GM21515 (cell line): ENCODE measurements at regions not wholly inside any gene's neighbourhood (a gene's known extent, or its start where the extent isn't known, plus 50 kb on each side); places are given as distances from the start of the nearest gene placed in this dataset.

Experiments used
- ATAC-seq: cut with Tn5 transposase; IDR thresholded peaks from one replicate; pipeline ENCODE4 v1.9.1; 2021; ENCODE audit not compliant: unreplicated experiment

DNA sequence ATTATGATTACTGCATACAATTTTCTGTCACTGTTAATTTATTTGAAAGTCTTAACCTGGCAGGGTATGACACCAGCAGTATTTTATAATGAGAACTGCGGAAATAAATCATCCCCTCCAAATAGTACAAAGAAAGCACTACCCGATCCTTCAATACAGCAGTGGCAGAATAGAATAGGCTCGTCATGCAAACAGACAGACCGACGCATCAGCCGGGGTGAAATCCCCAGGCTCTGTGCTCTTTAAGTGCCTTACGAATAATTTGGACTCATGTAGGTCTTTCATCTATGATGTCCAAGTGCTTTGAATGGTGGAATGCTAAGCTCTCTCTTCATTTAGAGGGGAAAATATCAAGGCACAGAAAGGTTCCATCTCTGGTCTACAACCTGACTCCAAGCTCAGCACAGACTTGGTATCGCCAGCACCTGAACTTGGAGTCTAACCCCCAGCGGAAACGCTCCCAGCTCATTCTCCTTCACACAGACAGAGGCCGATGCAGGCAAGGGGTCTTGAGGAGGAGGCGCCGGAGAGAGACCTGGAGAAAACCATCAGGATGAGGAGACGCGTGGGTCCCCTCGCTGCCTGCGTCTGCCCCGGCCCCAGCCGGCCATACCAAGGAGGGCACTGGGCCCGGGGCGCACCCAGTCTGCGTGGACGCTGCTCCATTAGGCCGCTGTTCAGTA is 568.1 kb upstream of the MKI67 start:
- ATAC-seq: no peak

DNA sequence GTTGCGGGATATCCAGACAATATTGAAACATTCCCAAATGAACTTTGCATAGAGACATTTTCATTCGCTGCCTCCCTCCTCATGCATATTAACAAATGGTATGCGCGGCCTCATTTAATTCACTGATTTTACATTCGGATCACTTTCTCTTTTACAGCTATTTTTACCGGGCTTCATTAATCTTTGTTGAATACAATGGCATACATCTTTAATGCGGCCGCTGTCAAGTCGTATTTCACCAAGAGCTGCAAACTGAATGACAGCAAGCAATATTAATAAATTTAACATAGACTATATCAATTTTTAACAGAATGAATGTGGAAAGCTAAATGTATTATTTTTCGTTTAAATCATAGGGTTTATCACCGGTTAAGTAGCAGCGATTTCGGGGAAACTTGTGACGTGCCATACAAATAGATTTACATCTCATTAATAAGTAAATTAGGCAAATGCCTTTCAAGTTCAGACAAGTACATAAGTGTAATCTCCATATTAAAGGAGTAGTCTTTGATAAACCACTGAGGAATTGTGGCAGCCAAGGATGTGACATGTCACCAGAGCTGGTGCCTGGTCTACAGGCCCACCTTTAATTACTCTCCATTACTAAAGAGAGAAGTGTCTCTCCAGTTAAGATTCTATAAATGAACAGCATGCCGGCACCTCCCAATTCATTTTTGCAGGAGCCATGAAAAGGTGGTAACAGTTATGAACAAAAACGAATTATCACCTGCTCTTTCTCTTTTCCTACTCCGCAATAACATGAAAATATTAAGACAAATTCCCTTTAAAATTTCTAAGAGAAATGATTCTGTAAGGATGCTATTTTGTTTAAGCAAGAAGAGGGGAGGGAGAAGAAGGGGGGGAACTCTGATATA is 568.9 kb upstream of the MKI67 start:
- no peak for ATAC-seq

DNA sequence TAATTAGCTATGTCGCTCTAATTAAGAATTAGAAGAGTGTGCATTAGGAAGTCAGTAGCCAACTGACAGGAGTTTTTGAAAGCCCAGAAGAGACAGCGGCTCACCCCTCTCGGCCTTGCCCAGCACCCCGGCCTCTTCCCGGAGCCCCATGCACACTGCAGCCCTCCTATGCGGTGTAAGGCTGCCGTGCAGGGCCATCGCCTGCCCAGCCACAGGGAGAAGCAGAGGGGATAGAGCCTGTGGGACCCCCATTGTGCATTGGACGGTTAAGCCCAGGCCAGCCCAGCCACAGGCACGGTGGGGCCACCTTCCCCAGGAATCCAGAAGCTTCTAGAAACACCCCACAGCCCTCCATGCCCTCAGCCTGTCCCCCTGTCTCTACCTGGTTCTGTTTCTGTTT is 569.7 kb upstream of the MKI67 start:
- no peak for ATAC-seq

DNA sequence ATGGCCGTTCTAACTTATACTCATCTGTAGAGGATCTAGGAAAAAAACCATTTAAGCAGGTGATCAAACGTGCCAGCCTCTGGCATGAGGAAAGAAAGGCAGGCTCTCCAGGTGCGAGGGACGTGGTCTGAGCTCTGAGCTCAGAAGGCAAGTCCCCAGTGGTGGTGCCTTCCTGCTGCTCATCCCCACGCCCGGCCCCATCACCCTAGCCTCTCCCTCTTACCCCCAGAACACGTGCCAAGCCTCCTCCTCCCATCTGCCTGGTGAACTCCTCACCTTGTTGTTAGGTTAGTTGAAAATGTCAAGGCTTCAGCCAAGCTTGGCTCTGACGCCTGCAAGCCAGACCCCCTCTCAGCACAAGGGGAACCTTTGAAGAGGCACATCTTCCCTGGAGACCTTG is 571.2 kb upstream of the MKI67 start:
- ATAC-seq: no peak

DNA sequence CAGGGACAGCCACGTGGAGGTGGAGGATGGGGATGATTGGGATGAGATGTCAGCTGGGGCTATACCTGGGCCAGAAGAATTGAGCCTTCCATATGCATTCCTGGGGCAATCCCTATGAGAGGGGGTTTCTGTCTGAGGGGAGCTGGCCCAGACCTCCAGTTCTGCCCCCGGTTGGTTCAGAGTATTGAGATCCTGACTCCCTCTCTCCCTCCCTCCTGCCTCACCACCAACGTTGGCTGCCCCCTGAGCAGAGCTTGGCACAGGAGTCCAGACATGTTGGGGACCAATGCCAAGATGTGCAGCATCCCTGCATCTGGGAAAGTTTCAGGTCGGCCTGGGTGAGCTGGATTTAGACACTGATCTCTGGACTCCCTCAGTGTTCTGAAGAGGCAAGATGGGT is 575.2 kb upstream of the MKI67 start:
- ATAC-seq: no peak

DNA sequence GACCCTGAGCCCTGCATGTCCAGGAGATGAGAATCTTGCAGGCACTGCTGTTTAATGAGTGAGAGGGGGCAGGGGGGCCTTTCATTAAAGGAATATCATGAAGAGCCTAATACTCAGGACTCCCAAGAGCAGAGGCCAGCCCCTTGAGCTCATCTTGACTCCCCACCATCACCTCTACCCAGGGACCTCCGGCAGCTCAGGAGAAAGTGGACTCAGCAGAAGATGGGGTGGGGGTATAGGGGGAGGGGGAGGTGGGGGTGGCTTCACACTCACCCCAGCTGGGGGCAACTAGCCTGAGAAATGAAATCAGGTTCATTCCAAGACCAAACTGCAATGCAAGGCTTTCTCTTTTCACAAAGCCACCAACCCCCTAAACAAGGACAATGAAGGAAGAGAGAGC is 575.6 kb upstream of the MKI67 start:
- no peak for ATAC-seq

DNA sequence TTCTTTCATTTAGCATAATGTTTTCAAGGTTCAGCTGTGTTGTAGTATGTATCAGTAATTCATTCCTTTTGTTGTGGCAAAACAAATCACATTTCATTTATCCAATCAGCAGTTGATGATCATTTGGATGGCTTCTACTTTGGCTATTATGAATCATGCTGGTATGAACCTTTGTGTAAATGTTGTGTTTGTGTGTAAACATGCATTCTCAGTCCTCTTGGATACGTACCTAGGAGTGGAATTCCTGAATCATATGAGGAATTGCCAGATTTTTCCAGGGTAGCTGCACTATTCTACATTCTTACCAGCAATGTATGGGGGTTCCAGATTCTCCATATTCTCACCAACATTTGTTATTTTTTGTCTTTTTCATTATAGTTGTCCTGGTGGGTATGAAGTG is 578.5 kb upstream of the MKI67 start:
- ATAC-seq: no peak

DNA sequence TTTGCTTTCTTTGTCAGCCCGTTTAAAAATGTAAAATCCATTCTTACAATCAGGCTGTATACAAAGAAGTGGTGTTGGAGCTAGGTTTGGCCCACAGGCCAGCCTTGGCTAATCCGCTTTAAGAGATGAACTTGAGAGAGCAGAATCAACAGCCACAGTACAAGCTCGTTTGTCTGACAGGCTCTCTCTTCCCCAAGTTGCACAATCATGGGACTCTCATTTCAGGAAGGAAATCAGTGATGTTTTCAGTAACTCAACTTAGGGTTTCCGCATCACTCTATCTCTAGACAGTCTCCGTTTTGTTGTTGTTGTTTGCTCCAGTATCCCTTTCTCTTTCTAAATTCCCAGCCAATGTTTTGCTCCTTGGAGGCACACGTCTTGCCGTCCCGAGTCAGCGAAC is 582.0 kb upstream of the MKI67 start:
- no peak for ATAC-seq

DNA sequence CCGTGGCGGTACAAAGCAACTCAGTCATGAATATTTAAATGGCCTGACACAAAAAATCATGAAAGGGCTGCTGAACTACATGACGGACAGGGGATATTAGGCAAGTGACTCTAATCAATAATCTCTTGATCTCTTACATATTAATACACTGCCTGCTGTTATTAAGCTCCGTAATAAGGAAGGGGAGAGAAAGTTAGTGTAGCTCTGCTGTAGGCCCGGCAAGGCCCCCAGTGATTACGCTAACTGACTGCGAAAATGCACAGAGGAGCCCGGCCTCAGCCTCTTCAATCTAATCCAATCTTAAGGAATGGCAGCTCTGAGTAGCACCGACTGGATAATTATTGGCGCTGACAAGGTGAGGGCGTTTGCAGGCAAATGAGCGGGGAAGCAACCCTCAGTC is 583.5 kb upstream of the MKI67 start:
- ATAC-seq: no peak

DNA sequence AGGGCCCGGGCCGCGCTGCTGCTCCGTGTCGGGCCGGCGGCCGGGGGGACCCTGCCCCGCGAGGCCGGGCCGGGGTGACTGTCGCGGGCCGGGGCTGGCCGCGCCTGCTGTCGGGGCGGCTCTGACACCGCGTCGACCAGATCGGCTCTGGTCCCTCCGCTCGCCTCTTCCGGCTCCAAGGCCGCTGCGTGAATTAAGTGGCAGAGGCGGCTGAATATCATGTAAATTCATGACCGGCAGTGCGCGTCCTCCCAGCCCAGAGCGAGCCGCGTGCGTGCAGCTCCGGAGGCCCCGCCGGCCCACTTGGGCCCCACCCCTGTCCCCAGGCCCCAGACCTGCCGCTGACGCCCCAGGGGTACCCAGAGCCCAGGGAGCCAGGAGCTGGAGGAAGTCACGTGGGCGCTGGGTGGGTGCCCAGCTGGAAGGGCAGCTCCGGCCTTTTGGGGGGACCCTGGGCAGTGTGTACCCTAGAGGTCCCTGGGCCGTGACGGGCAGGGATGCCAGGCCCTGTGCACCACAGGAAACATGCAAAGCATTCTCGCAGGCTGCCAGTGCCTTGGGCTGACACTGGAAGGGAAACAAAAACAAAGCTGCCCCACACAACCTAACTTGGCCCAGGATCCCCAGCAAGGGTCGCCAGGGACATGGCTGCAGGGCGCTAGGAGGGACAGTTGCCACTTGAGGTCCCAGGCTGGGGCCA is 584.0 kb upstream of the MKI67 start:
- no peak for ATAC-seq

DNA sequence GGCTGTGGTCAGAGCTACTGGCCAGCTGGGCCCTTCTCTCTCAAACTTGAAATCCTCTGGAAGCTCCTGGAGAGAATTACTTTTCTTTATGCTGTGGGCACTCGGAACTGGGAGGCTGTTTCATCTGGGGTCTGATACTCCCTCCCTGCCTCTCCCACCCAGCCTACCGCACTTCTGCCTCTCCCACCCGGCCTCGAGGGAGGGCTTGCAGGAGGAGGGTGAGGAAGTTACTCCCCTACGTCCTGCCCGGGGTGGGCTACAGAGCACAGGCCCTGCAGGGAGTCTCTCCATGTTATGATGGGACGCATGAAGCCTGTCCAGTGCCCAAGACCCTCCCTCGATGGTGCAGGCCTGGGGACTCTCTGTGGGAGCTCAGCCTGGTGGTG is 584.6 kb upstream of the MKI67 start:
- ATAC-seq: no peak

DNA sequence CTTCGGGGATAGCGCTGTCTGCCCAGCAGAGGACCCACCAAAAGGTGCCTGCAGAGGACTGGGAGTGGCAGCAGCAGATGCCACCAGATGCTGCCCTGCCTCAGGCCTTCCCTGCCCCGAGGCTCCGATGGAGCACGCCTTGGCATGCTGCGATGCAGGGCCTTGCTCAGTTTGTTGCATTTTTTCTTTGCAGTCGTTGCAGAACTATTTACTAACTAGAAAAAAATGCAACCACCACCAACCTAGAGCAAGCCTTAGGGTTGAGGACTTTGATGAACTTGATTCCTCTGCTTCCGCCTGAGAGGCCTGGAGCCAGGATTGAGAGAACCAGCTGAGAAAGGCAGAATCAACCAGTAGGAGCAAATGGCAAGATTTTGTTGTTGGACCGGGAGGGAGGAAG is 585.6 kb upstream of the MKI67 start:
- ATAC-seq: no peak

DNA sequence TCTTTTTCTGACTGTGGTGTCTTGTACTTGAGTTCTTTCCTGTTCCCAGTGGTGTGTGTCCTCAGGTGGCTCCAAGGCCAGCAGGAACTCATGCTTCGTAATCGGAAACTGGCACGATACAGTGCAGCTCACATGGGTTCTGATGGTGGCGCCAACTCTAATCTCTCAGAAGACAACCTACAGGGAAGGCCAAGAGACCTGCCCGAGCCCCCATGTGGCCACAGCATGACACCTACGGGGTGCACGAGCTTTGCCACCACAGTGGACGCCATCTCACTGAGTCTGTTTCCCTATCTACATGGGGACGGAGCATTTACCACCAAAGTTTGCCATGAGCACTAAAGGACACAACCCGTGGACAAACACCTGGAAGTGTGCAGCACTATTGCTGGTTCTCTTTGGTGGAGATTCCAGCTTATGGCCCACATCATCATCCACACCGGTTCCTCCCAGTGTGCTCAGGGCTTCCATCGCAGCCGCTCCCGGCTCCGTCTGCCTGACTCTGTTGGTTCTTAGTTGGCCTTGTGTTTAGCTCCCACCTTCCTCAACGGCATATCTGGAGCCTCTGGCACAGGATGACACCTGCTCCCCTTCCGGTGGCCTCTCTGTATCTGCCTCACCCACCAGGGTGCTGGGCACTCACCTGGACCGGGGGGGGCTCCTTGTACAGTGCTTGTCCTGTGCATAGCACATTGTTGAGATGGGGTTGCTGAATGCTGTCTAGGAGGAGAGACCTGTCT is 586.6 kb upstream of the MKI67 start:
- ATAC-seq: no peak

DNA sequence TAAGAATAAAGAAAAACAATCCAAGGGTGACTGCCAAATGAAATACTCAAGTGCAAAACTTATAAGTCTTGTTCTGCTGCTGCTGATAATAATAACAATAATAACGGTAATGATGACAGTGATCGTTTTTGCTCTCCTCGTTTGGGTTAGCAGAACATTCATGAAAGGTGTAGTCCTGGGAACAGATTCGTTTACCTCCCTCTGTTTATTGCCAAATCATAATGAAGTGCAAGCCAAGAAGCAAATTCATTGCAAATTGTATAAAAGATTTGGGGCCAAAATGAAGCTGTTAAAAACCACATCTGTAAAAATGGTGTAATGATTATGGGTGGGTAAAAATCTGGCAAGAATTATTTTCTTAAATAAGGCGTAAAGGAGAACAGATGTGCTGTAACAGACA is 587.2 kb upstream of the MKI67 start:
- ATAC-seq: no peak

DNA sequence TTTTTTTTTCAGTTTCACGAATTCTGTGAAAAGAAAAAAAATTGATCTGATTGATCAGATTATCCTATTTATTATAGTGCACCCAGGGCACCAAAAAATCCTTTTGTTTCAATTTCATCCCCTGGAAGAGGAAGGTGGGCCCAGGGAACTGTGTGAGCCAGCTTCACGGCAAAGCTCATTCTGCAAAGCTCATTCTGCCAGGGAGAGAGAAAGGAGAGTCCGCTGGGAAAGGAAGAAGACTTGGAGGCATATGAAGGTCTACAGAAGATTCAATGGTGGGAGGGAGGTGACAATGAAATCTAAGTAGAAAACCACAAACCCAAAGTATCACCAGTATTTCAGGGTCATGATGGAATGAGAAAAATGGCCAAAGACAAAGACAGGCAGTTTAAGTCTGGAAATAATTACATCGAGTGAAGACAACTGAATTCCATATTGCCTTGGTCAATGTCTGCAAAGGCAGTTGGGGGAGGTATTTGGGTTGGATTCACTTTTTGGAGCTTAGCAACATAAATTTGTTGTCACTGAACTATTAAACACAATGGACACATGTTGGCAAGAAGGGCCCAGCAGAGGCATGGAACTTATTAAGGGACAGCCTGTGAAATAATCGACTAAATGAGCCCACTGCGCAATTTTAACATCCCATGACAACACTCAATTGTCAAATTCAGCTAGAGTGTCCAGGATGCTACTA is 587.8 kb upstream of the MKI67 start:
- no peak for ATAC-seq

DNA sequence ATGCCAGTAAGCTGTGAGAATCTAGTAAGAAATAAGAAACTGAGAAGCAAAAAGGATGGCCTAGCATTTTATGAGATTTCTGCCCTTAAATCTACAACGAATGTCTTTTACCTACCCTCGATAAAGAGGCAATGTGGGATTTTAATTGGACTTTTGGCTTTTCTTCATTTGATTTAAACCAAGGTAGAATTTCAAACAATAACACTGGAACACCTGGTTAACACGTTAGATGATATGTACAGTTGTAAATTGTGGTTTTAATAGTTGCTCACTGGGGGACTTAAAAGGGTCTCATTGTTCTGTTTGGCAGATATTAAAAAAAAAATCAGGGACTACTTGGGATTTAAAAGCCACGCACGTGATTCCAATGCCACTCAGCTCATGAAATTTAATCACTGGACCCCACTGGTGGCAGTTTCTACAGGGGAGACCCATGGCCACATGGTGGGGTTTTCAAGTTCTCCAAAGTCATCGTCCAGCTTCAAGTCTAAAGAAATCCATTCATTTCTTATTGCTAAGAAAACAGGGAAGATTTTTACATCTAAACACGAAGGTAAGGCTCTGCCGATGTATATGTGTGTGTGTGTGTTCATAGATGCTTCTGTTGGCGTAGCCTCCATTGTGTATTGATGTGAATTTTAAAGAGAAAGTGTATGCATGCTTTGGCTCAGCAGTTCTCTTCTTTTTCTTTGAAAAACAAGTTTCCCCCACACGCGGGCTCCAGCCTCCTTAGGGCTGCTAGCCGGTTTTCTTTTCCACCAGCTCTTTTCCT is 588.6 kb upstream of the MKI67 start:
- ATAC-seq: no peak

DNA sequence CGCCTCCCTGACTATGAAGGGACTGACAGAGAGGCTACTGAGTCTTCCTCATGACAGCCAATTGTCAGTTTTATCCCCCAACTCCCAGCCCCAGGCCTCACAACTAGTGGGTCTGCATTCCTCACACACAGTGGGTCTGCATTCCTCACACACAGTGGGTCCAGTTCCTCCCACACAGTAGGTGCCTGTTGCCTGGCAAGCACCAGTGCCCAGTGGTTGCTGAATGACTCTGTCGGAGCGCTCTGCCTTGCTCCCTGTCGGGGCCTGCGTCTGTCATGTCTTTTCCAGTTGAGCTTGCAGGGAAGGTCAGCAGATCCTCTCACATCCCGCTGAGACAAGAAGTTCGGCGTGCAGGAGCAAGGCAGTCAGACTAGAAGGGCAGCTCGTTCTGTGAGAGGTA is 590.0 kb upstream of the MKI67 start:
- ATAC-seq: no peak

DNA sequence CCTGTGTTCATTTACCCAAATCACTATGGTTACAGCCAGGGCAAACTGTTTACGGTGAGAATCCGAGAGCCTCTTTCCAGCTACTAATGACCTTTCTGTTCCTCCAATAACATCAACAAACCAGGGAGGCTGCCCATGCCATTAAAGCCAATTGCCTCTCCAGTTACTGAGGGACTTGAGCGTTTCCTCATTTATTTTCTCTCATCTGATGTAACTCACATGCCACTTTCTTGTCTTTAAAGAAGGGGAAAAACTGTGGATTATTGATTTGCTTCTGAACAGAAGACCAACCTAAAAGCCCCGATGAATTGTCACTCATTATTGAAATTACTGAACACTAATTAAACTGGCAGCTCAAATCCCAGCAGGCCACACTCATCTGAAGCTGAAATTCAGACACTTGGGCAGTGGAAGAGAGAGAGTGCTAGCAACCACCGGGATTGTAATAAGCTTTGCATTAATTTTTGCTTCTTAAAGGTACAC is 595.8 kb upstream of the MKI67 start:
- ATAC-seq: no peak

DNA sequence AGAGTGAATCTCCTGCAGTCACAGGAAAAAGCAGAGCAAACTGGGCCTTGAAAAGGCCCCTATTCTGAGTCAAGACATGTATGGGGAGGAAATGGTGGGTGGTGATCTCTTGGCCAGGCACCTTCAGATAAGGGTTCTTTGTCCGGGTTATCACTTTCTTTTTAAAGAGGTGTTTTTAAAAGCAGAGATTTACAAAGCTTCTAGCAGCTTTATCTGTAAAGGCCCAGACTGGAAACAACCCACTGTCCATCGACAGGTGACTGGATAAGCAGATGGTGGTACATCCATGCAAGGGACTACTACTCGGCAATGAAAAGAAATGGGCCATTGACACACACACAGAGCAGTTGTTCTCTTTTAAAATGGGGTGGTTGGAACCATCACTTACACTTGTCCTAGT is 596.7 kb upstream of the MKI67 start:
- no peak for ATAC-seq

DNA sequence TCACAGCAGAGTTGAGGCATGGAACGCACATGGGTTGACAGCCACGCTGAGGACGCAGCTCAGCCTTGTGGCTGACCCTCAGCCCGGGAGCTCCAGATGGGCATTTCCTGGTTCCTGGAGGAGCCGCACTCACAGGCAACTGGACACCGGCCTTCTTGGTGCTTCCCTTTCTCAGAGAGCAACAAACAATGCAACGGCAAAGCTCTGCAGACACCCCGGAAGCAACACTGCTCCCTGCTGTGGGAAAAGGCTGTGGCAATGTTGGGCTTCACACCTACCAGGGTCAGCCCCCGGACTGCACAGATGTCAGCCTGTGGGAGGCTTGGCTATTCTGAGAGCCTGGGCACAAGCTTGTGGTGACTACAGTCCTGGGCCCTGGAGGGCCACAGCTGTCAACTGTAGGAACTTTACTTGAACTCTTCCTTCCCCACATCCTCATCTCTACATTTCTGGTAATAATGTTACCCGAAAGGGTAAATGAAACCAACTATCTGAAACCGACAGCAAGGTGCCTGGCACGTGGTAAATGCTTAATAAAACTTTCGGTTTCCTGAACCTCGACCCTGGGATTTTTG is 597.5 kb upstream of the MKI67 start:
- no peak for ATAC-seq
